ENCODE measurements at regions not wholly inside any gene's neighbourhood (a gene's known extent, or its start where the extent isn't known, plus 50 kb on each side); places are given as distances from the start of the nearest gene placed in this dataset.

DNA sequence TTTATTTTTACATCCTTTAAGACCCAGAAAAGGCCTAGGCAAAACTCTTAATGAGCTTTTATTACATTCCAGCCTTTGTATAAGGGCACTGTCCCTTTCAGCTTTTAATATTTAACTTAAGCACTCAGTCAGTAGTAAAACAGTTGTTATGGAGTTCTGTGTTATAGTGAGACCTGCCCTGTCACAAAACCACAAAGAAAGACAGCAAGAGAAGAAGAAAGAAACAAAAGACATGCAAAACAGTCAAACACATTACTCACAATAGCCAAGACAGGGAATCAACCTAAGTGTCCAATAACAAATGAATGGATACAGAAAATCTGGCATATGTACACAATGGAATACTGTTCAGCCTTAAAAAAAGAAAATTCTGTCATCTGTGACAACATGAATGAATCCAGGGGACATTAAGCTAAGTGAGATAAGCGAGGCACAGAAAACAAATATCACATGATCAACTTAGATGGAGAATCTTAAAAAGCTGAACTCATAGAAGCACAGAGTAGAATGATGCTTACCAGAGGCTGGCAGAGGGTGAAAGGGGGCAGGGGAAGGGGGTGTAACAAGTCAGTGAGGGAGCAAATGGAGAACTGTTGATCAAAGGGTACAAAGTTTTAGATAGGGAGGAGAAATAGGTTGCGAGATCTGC, 63.8 kb upstream of the CCNG1 start:
- DNase-seq: no peak

DNA sequence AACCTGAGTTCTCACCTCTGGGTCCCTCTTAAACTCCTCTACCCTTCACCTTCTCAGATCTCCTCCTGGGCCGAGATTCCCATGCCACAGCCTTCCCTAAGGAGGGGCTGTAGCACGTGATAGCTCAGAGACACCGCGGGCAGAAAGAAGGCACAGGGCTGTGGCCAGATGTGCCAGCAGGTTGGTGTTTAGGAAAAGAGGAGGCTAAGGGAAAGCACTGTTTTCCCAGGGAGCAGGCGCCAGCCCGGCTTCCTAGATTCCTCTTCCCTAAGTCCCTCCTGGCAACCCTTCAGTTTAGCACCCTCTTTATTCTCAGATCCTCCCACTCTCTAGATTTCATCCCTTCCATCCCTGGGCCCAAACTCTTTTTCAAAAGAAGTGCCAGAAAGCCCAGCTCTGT, 59.4 kb upstream of the CCNG1 start:
- no peak for DNase-seq

DNA sequence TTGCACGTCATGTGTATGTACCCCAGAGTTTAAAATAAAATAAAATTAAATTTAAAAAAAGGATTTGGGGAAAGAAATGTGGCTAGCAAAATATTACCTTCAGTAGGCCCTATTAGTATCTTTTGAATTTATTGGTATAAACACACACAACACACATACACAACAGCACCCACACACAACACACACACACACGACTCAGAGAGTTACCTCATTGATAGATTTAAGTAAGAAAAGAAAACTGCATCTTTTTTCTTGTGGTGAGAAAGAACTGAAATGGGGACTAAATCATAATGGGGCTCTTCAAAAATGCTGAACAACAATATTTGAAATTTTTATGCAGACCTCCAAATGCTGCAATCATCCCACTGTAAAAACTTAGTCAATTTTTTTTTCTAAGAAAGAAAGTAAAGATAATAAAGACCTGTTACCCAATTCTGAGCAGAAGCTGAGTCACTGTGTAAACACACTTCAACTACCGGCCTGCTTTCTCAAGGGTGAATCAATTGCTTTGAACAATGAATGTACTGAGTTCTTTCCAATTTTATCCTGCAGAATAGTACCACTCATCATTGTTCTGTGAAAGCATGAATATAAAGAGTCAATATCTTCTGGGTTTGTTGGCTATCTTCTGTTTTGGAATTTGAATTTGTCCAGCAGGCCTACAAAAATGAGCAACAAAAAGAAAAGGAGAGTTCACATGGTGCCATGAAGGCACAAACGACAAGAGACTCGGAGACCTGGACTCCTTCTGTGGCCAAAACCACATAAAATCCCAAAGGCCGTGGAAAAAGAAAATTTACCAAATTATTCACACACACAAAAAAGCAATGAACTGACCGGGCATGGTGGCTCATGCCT, 57.9 kb upstream of the CCNG1 start:
- DNase-seq: peak; percentile 24

DNA sequence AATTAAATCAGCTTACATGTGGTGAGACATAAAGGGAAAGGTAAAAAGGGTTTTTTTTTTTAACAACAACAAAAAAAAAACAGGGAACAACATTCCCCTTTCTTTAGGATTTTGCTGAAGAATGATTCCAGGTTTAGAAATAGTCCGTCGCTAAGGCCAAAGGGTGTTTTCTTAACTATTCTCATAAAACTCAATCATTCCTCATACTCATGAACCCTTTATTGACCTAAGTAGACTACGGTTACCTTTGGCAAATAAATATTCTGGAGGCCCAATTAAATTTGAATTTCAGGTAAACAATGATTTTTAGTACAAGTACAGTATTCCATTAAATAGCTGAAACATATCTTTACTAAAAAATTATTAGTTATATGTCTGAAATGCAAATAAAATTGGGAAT, 55.6 kb upstream of the CCNG1 start:
- no peak for DNase-seq

DNA sequence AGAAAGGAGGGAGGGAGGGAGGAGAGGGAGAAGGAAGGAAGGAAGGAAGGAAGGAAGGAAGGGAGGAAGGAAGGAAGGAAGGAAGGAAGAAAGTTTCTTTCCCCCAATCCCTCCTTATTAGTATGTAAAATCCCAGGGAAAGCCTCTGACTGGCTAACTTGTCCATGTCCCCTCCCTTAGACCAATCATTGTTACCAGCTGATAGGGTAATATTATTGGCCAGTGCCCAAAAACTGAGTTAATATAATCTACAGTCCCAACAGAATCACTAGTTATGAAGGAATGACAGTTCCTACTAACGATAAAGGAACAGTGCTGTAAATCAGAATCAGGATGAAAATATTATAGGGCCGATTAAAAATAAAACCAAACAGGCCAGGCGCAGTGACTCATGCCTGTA, 53.6 kb upstream of the CCNG1 start:
- DNase-seq: no peak

DNA sequence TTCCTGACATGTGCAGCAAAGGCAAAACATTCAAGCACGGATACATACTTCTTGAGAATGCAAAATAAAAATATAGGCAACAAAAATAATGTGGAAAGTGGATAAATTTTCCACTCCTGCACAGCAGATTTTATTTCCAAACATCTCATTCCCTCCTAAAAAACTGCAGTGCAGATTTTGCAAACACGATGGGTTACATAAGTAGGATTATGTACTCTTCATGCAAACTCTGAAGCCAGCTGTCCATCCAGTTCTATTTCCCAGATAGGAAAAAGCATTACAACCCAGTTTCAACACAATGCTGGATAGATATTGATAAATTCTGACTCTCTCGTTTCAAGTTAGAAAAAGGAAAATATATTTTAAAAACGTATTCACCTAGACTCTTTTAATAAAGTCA, 52.7 kb upstream of the CCNG1 start:
- no peak for DNase-seq

DNA sequence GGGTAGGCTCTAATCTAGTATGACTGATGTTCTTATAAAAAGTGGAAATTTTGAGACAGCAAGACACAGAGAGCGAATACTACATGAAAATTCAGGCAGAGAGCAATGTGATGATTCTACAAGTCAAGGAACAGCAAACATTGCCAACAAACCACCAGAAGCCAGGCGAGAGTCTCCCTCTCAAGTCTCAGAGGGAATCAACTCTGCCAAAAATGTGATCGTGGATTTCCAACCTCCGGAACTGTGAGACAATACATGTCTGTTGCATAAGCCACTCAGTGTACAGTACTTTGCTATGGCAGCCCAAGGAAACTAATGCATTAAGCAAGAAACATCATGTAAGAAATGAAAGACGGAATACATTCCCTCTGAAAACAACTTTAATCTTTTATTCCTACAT, 52.1 kb upstream of the CCNG1 start:
- no peak for DNase-seq

DNA sequence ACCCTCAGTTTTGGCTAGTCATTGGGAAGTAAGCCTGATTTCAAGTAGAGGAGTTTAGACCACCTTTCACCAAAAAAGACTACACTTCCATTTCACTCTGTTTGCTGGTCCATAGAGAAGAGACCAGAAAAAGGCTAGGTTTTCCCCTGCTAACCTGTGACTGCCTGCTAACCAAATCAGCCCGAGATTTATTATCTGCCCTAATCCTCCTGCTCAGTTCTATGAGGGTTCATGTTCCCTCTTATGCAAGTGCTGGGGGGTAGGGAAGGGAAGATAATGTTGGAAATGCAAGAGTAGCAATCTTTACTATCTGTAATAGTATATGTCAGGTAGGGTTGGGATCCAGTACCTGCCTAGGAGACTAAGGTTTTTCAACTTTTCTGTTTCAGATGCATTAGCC, 51.6 kb upstream of the CCNG1 start:
- DNase-seq: no peak

DNA sequence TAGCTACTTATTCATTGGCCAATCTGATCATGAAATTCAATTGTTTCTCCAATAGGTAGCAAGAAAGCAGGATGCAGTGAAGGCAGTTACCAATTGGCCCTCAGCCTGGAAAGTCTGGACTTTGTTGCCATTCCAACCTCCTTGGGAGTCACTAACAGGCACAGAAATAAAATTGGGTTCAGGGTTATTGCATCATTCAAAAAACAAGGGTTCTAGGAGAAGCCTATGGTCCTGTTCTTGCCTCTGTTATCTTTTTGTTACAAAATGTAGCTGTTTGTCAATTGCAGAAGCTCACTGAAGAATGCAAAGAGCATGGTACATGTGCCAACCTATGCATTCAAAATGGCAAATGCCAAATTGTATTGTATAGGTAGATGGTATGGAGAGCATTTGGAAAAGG, 51.0 kb upstream of the CCNG1 start:
- DNase-seq: no peak

DNA sequence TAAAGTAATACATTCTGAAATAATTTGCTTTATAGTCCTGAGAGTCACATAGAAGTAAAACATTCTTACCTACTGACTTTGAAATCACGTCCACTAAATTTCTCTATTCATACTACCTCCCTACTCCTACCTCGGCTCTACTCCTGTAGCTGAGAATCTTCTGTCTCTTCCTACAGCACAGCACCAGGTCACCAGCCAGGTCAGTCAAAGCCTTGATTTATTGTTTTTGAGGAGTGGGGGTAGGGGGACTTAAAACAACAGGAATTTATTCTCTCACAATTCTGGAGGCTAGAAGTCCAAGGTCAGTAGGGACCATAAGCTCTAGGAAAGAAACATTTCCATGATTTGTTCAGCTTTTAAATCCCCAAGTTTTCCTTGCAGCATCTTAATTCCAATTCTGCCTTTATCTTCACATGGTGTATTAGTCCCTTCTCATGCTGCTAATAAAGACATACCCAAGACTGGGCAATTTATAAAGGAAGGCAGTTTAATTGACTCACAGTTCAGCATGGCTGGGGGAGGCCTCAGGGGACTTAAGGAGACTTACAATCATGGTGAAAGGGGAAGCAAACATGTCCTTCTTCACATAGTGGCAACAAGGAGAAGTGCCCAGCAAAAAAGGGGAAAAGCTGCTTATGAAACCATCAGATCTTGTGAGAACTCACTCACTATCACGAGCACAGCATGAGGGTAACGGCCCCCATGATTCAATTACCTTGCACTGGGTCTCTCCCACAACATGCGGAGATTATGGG, 49.6 kb upstream of the CCNG1 start:
- no peak for DNase-seq
